ENCODE measurements at regions not wholly inside any gene's neighbourhood (a gene's known extent, or its start where the extent isn't known, plus 50 kb on each side); places are given as distances from the start of the nearest gene placed in this dataset.

DNA sequence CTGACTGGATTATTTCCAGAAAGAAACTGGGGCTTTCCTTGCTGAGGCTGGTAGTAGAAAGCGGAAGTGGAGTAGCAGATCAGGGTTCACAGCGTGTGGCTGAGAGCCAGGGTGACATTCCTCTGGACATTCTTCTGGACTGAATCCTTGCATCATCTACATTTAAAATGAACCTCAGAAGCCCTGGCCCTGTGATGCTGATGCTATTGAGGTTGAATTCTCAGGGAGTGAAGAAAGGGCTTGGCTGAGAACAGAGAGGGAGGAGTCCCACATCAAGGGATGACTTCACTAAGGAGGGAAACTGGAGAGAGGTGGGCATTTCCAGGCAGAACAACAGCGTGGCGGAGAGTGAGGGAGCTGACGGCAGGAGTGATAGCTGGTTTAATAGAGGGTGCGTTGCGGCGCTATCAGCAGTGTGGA is 102.3 kb upstream of the LMO4 start:
- Histone ChIP-seq H3K4me3 (no peak overlapping the region), H3K4me1 (no peaks in the 10 kb centered on the region), H3K9me3 (no peaks in the 10 kb centered on the region), H3K36me3 (no peaks in the 10 kb centered on the region), H3K27me3 (no peaks in the 10 kb centered on the region), H3K27ac (peak overlapping the region; percentile 18)
- no peak for TF ChIP-seq POLR2AphosphoS5 (IDR thresholded peaks at IDR 0.05; ENCODE audit: insufficient read depth in 1 of 2, low read depth in 1 of 2)
- TF ChIP-seq, protein P1, sequence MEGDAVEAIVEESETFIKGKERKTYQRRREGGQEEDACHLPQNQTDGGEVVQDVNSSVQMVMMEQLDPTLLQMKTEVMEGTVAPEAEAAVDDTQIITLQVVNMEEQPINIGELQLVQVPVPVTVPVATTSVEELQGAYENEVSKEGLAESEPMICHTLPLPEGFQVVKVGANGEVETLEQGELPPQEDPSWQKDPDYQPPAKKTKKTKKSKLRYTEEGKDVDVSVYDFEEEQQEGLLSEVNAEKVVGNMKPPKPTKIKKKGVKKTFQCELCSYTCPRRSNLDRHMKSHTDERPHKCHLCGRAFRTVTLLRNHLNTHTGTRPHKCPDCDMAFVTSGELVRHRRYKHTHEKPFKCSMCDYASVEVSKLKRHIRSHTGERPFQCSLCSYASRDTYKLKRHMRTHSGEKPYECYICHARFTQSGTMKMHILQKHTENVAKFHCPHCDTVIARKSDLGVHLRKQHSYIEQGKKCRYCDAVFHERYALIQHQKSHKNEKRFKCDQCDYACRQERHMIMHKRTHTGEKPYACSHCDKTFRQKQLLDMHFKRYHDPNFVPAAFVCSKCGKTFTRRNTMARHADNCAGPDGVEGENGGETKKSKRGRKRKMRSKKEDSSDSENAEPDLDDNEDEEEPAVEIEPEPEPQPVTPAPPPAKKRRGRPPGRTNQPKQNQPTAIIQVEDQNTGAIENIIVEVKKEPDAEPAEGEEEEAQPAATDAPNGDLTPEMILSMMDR (IDR thresholded peaks at IDR 0.05), result no peak
- no peak for TF ChIP-seq POLR2A (IDR thresholded peaks at IDR 0.05)
- intact Hi-C loops (cut with DNase I), result no loop called here
- peak in 1 of 2 donors; percentile 49 for DNase-seq (ENCODE audit: extremely low spot score in 2 of 2)

DNA sequence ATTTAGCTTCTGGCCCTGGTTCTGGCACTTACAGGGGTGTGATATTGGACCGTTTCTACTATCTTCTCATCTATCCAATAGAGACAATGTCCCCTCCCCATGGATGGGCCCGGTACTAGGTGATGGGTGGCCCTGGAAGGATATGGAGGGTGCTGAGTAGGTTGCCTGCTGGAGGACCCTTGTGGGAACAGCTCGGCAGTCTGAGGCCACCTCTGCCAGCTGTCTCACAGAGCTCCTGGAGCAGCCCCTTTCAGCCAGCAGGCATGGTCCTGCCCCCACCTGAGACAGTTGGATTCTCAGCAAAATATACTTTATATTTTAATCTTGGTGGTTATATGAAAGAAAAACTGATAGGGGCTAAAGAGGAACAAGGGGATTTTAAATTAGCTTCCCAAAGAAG is 101.0 kb upstream of the LMO4 start:
- no peak for TF ChIP-seq POLR2A (IDR thresholded peaks at IDR 0.05)
- TF ChIP-seq POLR2AphosphoS5 (IDR thresholded peaks at IDR 0.05; ENCODE audit: insufficient read depth in 1 of 2, low read depth in 1 of 2), result no peak
- TF ChIP-seq, protein P1 (IDR thresholded peaks at IDR 0.05), result no peak
- Histone ChIP-seq H3K4me1 (no peaks in the 10 kb centered on the region), H3K9me3 (no peaks in the 10 kb centered on the region), H3K27ac (no peak overlapping the region), H3K27me3 (no peaks in the 10 kb centered on the region), H3K4me3 (no peak overlapping the region), H3K36me3 (no peaks in the 10 kb centered on the region)
- intact Hi-C loops (cut with DNase I), result no loop called here
- DNase-seq (ENCODE audit: extremely low spot score in 2 of 2), result peak in 1 of 2 donors; percentile 91

DNA sequence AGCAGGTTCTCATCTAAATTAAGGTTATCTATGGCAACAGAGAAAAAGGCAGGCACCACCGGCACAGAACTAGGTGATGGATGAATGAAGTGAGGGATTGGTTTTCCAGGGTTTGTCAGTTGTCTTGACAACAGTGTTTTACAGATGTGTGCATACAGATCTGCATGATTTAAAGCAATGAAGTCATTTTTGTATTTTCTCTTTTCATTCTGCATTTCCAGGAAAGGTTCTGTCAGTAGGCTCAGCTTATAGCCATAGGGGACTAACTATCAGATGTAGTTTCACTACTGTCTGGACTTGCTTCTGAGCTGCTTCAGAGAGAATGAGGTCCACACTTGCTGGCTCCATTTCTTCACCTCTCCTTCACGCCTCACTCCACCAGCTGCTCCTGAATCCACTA is 98.2 kb upstream of the LMO4 start:
- Histone ChIP-seq H3K4me1 (no peaks in the 10 kb centered on the region), H3K27me3 (no peaks in the 10 kb centered on the region), H3K9me3 (no peaks in the 10 kb centered on the region), H3K36me3 (no peaks in the 10 kb centered on the region), H3K27ac (no peak overlapping the region), H3K4me3 (no peak overlapping the region)
- no peak for TF ChIP-seq POLR2A (IDR thresholded peaks at IDR 0.05)
- TF ChIP-seq, protein P1 (IDR thresholded peaks at IDR 0.05), result no peak
- TF ChIP-seq POLR2AphosphoS5 (IDR thresholded peaks at IDR 0.05; ENCODE audit: insufficient read depth in 1 of 2, low read depth in 1 of 2), result no peak
- intact Hi-C loops (cut with DNase I), result no loop called here
- DNase-seq (ENCODE audit: extremely low spot score in 2 of 2), result no peak

DNA sequence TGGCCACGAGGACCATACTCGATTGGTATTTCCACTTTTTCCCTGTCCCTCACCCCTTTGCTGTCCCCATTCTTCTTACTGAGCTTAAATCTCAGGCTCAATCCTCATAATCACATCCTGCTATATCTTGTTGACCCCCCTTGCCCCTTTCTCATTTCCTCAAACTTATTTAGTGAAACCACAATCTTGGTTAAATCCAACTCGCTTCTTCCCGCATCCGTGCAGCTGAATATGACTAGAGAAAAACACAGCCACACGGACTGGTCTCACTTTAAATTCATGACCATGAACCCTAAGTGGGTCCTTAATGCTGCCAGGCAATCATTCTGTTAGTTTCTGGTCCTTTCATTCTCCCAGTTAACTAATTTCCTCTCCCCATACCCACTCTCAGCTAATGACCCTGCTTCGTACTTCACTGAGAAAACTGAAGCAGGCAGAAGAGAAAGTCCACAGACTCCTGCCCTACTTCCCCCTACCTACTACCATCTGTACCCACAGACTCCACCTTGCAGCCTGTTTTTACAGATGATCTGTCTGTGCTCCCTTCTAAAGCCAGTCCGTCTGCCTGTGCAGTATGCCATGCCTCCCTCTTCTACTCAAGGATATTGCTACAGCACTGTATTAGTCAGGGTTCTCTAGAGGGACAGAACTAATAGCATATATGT is 96.8 kb upstream of the LMO4 start:
- intact Hi-C loops (cut with DNase I), result no loop called here

DNA sequence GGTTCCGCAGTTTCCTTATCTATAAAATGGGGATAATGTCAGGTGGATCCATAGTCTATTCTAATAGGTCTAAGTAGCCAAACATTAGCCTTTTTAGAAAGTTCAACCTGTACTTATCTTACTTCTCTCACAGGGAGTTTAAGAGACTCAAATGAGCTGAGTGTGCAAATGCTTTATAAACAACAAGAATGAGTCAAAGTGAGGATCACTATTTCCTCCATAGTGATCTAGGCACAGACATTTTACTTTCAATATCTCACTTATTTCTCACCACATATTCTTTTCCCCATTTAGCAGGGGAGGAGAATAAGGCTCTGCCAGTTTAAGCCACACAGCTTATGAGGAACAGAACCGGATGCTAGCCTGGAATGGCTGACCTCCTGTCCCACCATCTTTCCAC is 92.1 kb upstream of the LMO4 start:
- Histone ChIP-seq H3K4me1 (no peaks in the 10 kb centered on the region), H3K9me3 (no peaks in the 10 kb centered on the region), H3K36me3 (no peaks in the 10 kb centered on the region), H3K4me3 (no peak overlapping the region), H3K27me3 (no peaks in the 10 kb centered on the region), H3K27ac (no peak overlapping the region)
- TF ChIP-seq POLR2AphosphoS5 (IDR thresholded peaks at IDR 0.05; ENCODE audit: insufficient read depth in 1 of 2, low read depth in 1 of 2), result no peak
- TF ChIP-seq, protein P1 (IDR thresholded peaks at IDR 0.05), result no peak
- TF ChIP-seq POLR2A (IDR thresholded peaks at IDR 0.05), result no peak
- no peak for DNase-seq (ENCODE audit: extremely low spot score in 2 of 2)
- intact Hi-C loops (cut with DNase I), result no loop called here

More for the DNA sequence above, 96.8 kb upstream of the LMO4 start:
- H3K36me3 ChIP-seq, result no peaks in the 10 kb centered on the region
- no peak overlapping the region for H3K27ac ChIP-seq
- no peaks in the 10 kb centered on the region for H3K27me3 ChIP-seq
- H3K9me3 ChIP-seq, result no peaks in the 10 kb centered on the region
- H3K4me3 ChIP-seq, result no peak overlapping the region
- TF ChIP-seq, protein P1 (IDR thresholded peaks at IDR 0.05), result no peak
- TF ChIP-seq POLR2A (IDR thresholded peaks at IDR 0.05), result no peak
- no peak for TF ChIP-seq POLR2AphosphoS5 (IDR thresholded peaks at IDR 0.05; ENCODE audit: insufficient read depth in 1 of 2, low read depth in 1 of 2)
- no peak for DNase-seq (ENCODE audit: extremely low spot score in 2 of 2)
- no peaks in the 10 kb centered on the region for H3K4me1 ChIP-seq
